Activated T-helper 1 cell treated with anti-CD3 and anti-CD28 coated beads, Interleukin-12 subunit alpha, Interleukin-12 subunit beta, Interleukin-2, Interleukin-4 antibody, amounts not matched to agents 30 ng/mL and 10 ng/mL and 1 ng/mL, durations not matched to agents 14 hours and 24 hours and 36 hours (primary cell): ENCODE measurements at regions not wholly inside any gene's neighbourhood (a gene's known extent, or its start where the extent isn't known, plus 50 kb on each side); places are given as distances from the start of the nearest gene placed in this dataset.

ENCODE experiments used
- DNase-seq: peaks from one replicate; pipeline ENCODE4 v3.0.0; 2021; ENCODE audit warnings: low spot score
- H3K27ac Mint-ChIP-seq: one replicate; pipeline ENCODE4 v1.8.0; 2021; ENCODE audit warnings: mild to moderate bottlenecking, mixed read lengths
- H3K27me3 Mint-ChIP-seq: one replicate; pipeline ENCODE4 v1.8.0; 2022; ENCODE audit warnings: mild to moderate bottlenecking, moderate library complexity, mixed read lengths; ENCODE audit not compliant: insufficient read depth
- H3K36me3 Mint-ChIP-seq: one replicate; pipeline ENCODE4 v1.8.0; 2021; ENCODE audit warnings: low read depth, mixed read lengths
- H3K4me1 Mint-ChIP-seq: one replicate; pipeline ENCODE4 v1.8.0; 2021; ENCODE audit warnings: low read depth, mixed read lengths
- H3K4me3 Mint-ChIP-seq: one replicate; pipeline ENCODE4 v1.8.0; 2021; ENCODE audit warnings: mild to moderate bottlenecking, moderate library complexity, mixed read lengths
- H3K9me3 Mint-ChIP-seq: one replicate; pipeline ENCODE4 v1.8.0; 2021; ENCODE audit warnings: mixed read lengths
- intact Hi-C: fragments of 100-400 bp; cut with micrococcal nuclease; formaldehyde crosslinking; loops from one replicate; pipeline ENCODE4 v1.15.1; 2024

GRCh38 chr22:49026494-49027367, 800.9 kb downstream of the BRD1 start:
- no peak for DNase-seq
- Mint-ChIP-seq H3K36me3 (no peaks in the 10 kb centered on the region), H3K4me1 (no peaks in the 10 kb centered on the region), H3K9me3 (no peaks in the 10 kb centered on the region), H3K27ac (no peak overlapping the region), H3K27me3 (no peaks in the 10 kb centered on the region), H3K4me3 (no peak overlapping the region)
- intact Hi-C loops, result no loop called here

GRCh38 chr22:49025791-49026493, 801.7 kb downstream of the BRD1 start:
- Mint-ChIP-seq H3K4me1 (no peaks in the 10 kb centered on the region), H3K36me3 (no peaks in the 10 kb centered on the region)
- intact Hi-C loops, result no loop called here

GRCh38 chr22:49024775-49025440, 802.8 kb downstream of the BRD1 start:
- H3K36me3 Mint-ChIP-seq, result no peaks in the 10 kb centered on the region
- DNase-seq, result no peak
- no peaks in the 10 kb centered on the region for H3K4me1 Mint-ChIP-seq
- no peaks in the 10 kb centered on the region for H3K9me3 Mint-ChIP-seq
- intact Hi-C loops, result no loop called here
- no peaks in the 10 kb centered on the region for H3K27me3 Mint-ChIP-seq
- no peak overlapping the region for H3K27ac Mint-ChIP-seq
- no peak overlapping the region for H3K4me3 Mint-ChIP-seq

More at GRCh38 chr22:49025791-49026493, 801.7 kb downstream of the BRD1 start:
- DNase-seq, result no peak
- no peaks in the 10 kb centered on the region for H3K9me3 Mint-ChIP-seq
- H3K4me3 Mint-ChIP-seq, result no peak overlapping the region
- no peaks in the 10 kb centered on the region for H3K27me3 Mint-ChIP-seq
- no peak overlapping the region for H3K27ac Mint-ChIP-seq

GRCh38 chr22:49023879-49024774, 803.5 kb downstream of the BRD1 start:
- no peaks in the 10 kb centered on the region for H3K27me3 Mint-ChIP-seq
- no peak overlapping the region for H3K27ac Mint-ChIP-seq
- no peak overlapping the region for H3K4me3 Mint-ChIP-seq
- DNase-seq, result no peak
- H3K9me3 Mint-ChIP-seq, result no peaks in the 10 kb centered on the region
- no peaks in the 10 kb centered on the region for H3K4me1 Mint-ChIP-seq
- intact Hi-C loops, result no loop called here
- no peaks in the 10 kb centered on the region for H3K36me3 Mint-ChIP-seq

- no peak for DNase-seq
Observed at GRCh38 chr22:49023161-49023878, 804.4 kb downstream of the BRD1 start.

GRCh38 chr22:49022816-49023160, 804.9 kb downstream of the BRD1 start:
- Mint-ChIP-seq H3K4me3 (no peak overlapping the region), H3K36me3 (no peaks in the 10 kb centered on the region), H3K4me1 (no peaks in the 10 kb centered on the region), H3K9me3 (no peaks in the 10 kb centered on the region), H3K27me3 (no peaks in the 10 kb centered on the region), H3K27ac (no peak overlapping the region)
- intact Hi-C loops, result no loop called here
- DNase-seq, result no peak

More at GRCh38 chr22:49023161-49023878, 804.4 kb downstream of the BRD1 start:
- intact Hi-C loops, result no loop called here
- Mint-ChIP-seq H3K27me3 (no peaks in the 10 kb centered on the region), H3K4me3 (no peak overlapping the region), H3K27ac (no peak overlapping the region), H3K36me3 (no peaks in the 10 kb centered on the region), H3K9me3 (no peaks in the 10 kb centered on the region), H3K4me1 (no peaks in the 10 kb centered on the region)

- H3K27ac Mint-ChIP-seq, result no peak overlapping the region
- H3K27me3 Mint-ChIP-seq, result no peaks in the 10 kb centered on the region
- no peak for DNase-seq
- no peaks in the 10 kb centered on the region for H3K4me1 Mint-ChIP-seq
- intact Hi-C loops, result no loop called here
- no peak overlapping the region for H3K4me3 Mint-ChIP-seq
- no peaks in the 10 kb centered on the region for H3K9me3 Mint-ChIP-seq
- no peaks in the 10 kb centered on the region for H3K36me3 Mint-ChIP-seq
Observed at GRCh38 chr22:49021926-49022815, 805.5 kb downstream of the BRD1 start.

GRCh38 chr22:49021131-49021925, 806.3 kb downstream of the BRD1 start:
- no peaks in the 10 kb centered on the region for H3K36me3 Mint-ChIP-seq
- H3K4me1 Mint-ChIP-seq, result no peaks in the 10 kb centered on the region
- no peak overlapping the region for H3K4me3 Mint-ChIP-seq
- no peaks in the 10 kb centered on the region for H3K27me3 Mint-ChIP-seq
- H3K27ac Mint-ChIP-seq, result no peak overlapping the region
- DNase-seq, result no peak
- intact Hi-C loops, result no loop called here
- no peaks in the 10 kb centered on the region for H3K9me3 Mint-ChIP-seq

GRCh38 chr22:49019737-49020713, 807.6 kb downstream of the BRD1 start:
- no peaks in the 10 kb centered on the region for H3K4me1 Mint-ChIP-seq
- no peaks in the 10 kb centered on the region for H3K36me3 Mint-ChIP-seq
- DNase-seq, result no peak
- no peaks in the 10 kb centered on the region for H3K27me3 Mint-ChIP-seq
- no peaks in the 10 kb centered on the region for H3K9me3 Mint-ChIP-seq
- intact Hi-C loops, result no loop called here
- H3K27ac Mint-ChIP-seq, result no peak overlapping the region
- no peak overlapping the region for H3K4me3 Mint-ChIP-seq

- intact Hi-C loops, result no loop called here
- H3K27me3 Mint-ChIP-seq, result no peaks in the 10 kb centered on the region
- H3K4me1 Mint-ChIP-seq, result no peaks in the 10 kb centered on the region
- H3K27ac Mint-ChIP-seq, result no peak overlapping the region
- no peaks in the 10 kb centered on the region for H3K36me3 Mint-ChIP-seq
- H3K9me3 Mint-ChIP-seq, result no peaks in the 10 kb centered on the region
- DNase-seq, result no peak
- no peak overlapping the region for H3K4me3 Mint-ChIP-seq
Observed at GRCh38 chr22:49018601-49019000, 809.1 kb downstream of the BRD1 start.
